Activated naive CD8-positive, alpha-beta T cell treated with anti-CD3 and anti-CD28 coated beads for 36 hours (primary cell): ENCODE measurements at regions not wholly inside any gene's neighbourhood (a gene's known extent, or its start where the extent isn't known, plus 50 kb on each side); places are given as distances from the start of the nearest gene placed in this dataset.
A peak's percentile ranks its signal among the peaks of the same experiment; 100 is the strongest.

Experiments
- DNase-seq: peaks from one replicate; pipeline ENCODE4 v3.0.0; 2021
- H3K27ac Mint-ChIP-seq: one replicate; pipeline ENCODE4 v1.8.0; 2022; ENCODE audit warnings: mild to moderate bottlenecking, moderate library complexity, mixed read lengths
- H3K27me3 Mint-ChIP-seq: one replicate; pipeline ENCODE4 v1.8.0; 2022; ENCODE audit warnings: mild to moderate bottlenecking, mixed read lengths
- H3K36me3 Mint-ChIP-seq: one replicate; pipeline ENCODE4 v1.8.0; 2021; ENCODE audit warnings: mild to moderate bottlenecking, mixed read lengths
- H3K4me1 Mint-ChIP-seq: one replicate; pipeline ENCODE4 v1.8.0; 2021; ENCODE audit warnings: mixed read lengths
- H3K4me3 Mint-ChIP-seq: one replicate; pipeline ENCODE4 v1.8.0; 2022; ENCODE audit warnings: mild to moderate bottlenecking, moderate library complexity, mixed read lengths
- H3K9me3 Mint-ChIP-seq: one replicate; pipeline ENCODE4 v1.8.0; 2022; ENCODE audit warnings: mixed read lengths

GRCh38 chr2:5444168-5444567 lies 248.0 kb upstream of the SOX11 start:
- H3K27ac Mint-ChIP-seq, result no peak overlapping the region
- no peaks in the 10 kb centered on the region for H3K4me1 Mint-ChIP-seq
- H3K27me3 Mint-ChIP-seq, result no peaks in the 10 kb centered on the region
- no peak for DNase-seq
- no peaks in the 10 kb centered on the region for H3K36me3 Mint-ChIP-seq
- H3K4me3 Mint-ChIP-seq, result no peak overlapping the region
- peaks cover 4% of the 10 kb centered on the region for H3K9me3 Mint-ChIP-seq

- no peak for DNase-seq
- H3K9me3 Mint-ChIP-seq, result peaks cover 4% of the 10 kb centered on the region
- no peaks in the 10 kb centered on the region for H3K27me3 Mint-ChIP-seq
- no peak overlapping the region for H3K4me3 Mint-ChIP-seq
- no peak overlapping the region for H3K27ac Mint-ChIP-seq
- no peaks in the 10 kb centered on the region for H3K4me1 Mint-ChIP-seq
- no peaks in the 10 kb centered on the region for H3K36me3 Mint-ChIP-seq
These were observed 247.3 kb upstream of the SOX11 start for GRCh38 chr2:5444854-5445253.

- Mint-ChIP-seq H3K4me1 (no peaks in the 10 kb centered on the region), H3K36me3 (no peaks in the 10 kb centered on the region), H3K9me3 (peaks cover 3% of the 10 kb centered on the region), H3K27ac (no peak overlapping the region), H3K4me3 (no peak overlapping the region), H3K27me3 (no peaks in the 10 kb centered on the region)
- DNase-seq, result no peak
These were observed 242.3 kb upstream of the SOX11 start for GRCh38 chr2:5449867-5450266.

- Mint-ChIP-seq H3K4me3 (no peak overlapping the region), H3K4me1 (no peaks in the 10 kb centered on the region), H3K27me3 (no peaks in the 10 kb centered on the region), H3K27ac (no peak overlapping the region), H3K36me3 (no peaks in the 10 kb centered on the region), H3K9me3 (peaks cover 1% of the 10 kb centered on the region)
- no peak for DNase-seq
These were observed 238.7 kb upstream of the SOX11 start for GRCh38 chr2:5453220-5454050.

- Mint-ChIP-seq H3K27me3 (no peaks in the 10 kb centered on the region), H3K4me3 (no peak overlapping the region), H3K9me3 (peaks cover 1% of the 10 kb centered on the region), H3K36me3 (no peaks in the 10 kb centered on the region), H3K4me1 (no peaks in the 10 kb centered on the region), H3K27ac (no peak overlapping the region)
- no peak for DNase-seq
These were observed 238.2 kb upstream of the SOX11 start for GRCh38 chr2:5454051-5454390.

GRCh38 chr2:5459041-5459440 lies 233.1 kb upstream of the SOX11 start:
- no peak overlapping the region for H3K4me3 Mint-ChIP-seq
- no peaks in the 10 kb centered on the region for H3K9me3 Mint-ChIP-seq
- no peaks in the 10 kb centered on the region for H3K4me1 Mint-ChIP-seq
- DNase-seq, result no peak
- H3K36me3 Mint-ChIP-seq, result no peaks in the 10 kb centered on the region
- no peak overlapping the region for H3K27ac Mint-ChIP-seq
- no peaks in the 10 kb centered on the region for H3K27me3 Mint-ChIP-seq

- Mint-ChIP-seq H3K4me1 (no peaks in the 10 kb centered on the region), H3K9me3 (no peaks in the 10 kb centered on the region), H3K27ac (no peak overlapping the region), H3K27me3 (no peaks in the 10 kb centered on the region), H3K4me3 (no peak overlapping the region), H3K36me3 (no peaks in the 10 kb centered on the region)
- DNase-seq, result no peak
These were observed 227.5 kb upstream of the SOX11 start for GRCh38 chr2:5464657-5465056.

- Mint-ChIP-seq H3K9me3 (no peaks in the 10 kb centered on the region), H3K36me3 (no peaks in the 10 kb centered on the region), H3K4me3 (no peak overlapping the region), H3K27ac (no peak overlapping the region), H3K4me1 (no peaks in the 10 kb centered on the region), H3K27me3 (no peaks in the 10 kb centered on the region)
- DNase-seq, result no peak
These were observed 226.3 kb upstream of the SOX11 start for GRCh38 chr2:5465859-5466258.

GRCh38 chr2:5467178-5467905 lies 224.8 kb upstream of the SOX11 start:
- Mint-ChIP-seq H3K4me3 (no peak overlapping the region), H3K27me3 (no peaks in the 10 kb centered on the region), H3K36me3 (no peaks in the 10 kb centered on the region), H3K9me3 (no peaks in the 10 kb centered on the region), H3K27ac (no peak overlapping the region), H3K4me1 (no peaks in the 10 kb centered on the region)
- no peak for DNase-seq

GRCh38 chr2:5472673-5473072 lies 219.5 kb upstream of the SOX11 start:
- Mint-ChIP-seq H3K36me3 (no peaks in the 10 kb centered on the region), H3K4me1 (no peaks in the 10 kb centered on the region), H3K9me3 (no peaks in the 10 kb centered on the region), H3K27me3 (no peaks in the 10 kb centered on the region), H3K27ac (no peak overlapping the region), H3K4me3 (no peak overlapping the region)
- DNase-seq, result no peak

GRCh38 chr2:5473635-5474034 lies 218.5 kb upstream of the SOX11 start:
- H3K36me3 Mint-ChIP-seq, result no peaks in the 10 kb centered on the region
- no peaks in the 10 kb centered on the region for H3K4me1 Mint-ChIP-seq
- H3K27me3 Mint-ChIP-seq, result no peaks in the 10 kb centered on the region
- DNase-seq, result no peak
- no peak overlapping the region for H3K27ac Mint-ChIP-seq
- no peaks in the 10 kb centered on the region for H3K9me3 Mint-ChIP-seq
- H3K4me3 Mint-ChIP-seq, result no peak overlapping the region

- no peaks in the 10 kb centered on the region for H3K27me3 Mint-ChIP-seq
- no peaks in the 10 kb centered on the region for H3K9me3 Mint-ChIP-seq
- no peak overlapping the region for H3K27ac Mint-ChIP-seq
- DNase-seq, result no peak
- H3K36me3 Mint-ChIP-seq, result no peaks in the 10 kb centered on the region
- no peaks in the 10 kb centered on the region for H3K4me1 Mint-ChIP-seq
- no peak overlapping the region for H3K4me3 Mint-ChIP-seq
These were observed 217.5 kb upstream of the SOX11 start for GRCh38 chr2:5474716-5475115.

GRCh38 chr2:5479265-5479928 lies 212.8 kb upstream of the SOX11 start:
- H3K27ac Mint-ChIP-seq, result no peak overlapping the region
- no peaks in the 10 kb centered on the region for H3K4me1 Mint-ChIP-seq
- no peak overlapping the region for H3K4me3 Mint-ChIP-seq

GRCh38 chr2:5482929-5483331 lies 209.3 kb upstream of the SOX11 start:
- peaks cover 4% of the 10 kb centered on the region for H3K9me3 Mint-ChIP-seq
- no peaks in the 10 kb centered on the region for H3K36me3 Mint-ChIP-seq
- H3K4me1 Mint-ChIP-seq, result no peaks in the 10 kb centered on the region
- H3K4me3 Mint-ChIP-seq, result no peak overlapping the region
- H3K27ac Mint-ChIP-seq, result no peak overlapping the region
- DNase-seq, result no peak
- peaks cover 16% of the 10 kb centered on the region for H3K27me3 Mint-ChIP-seq

More at GRCh38 chr2:5479265-5479928, 212.8 kb upstream of the SOX11 start:
- H3K36me3 Mint-ChIP-seq, result no peaks in the 10 kb centered on the region
- peaks cover 2% of the 10 kb centered on the region for H3K9me3 Mint-ChIP-seq
- DNase-seq, result peak; percentile 9
- H3K27me3 Mint-ChIP-seq, result peaks cover 13% of the 10 kb centered on the region

GRCh38 chr2:5484868-5485267 lies 207.3 kb upstream of the SOX11 start:
- Mint-ChIP-seq H3K27me3 (peaks cover 16% of the 10 kb centered on the region), H3K27ac (no peak overlapping the region), H3K4me1 (no peaks in the 10 kb centered on the region), H3K4me3 (no peak overlapping the region), H3K9me3 (peaks cover 4% of the 10 kb centered on the region), H3K36me3 (no peaks in the 10 kb centered on the region)
- DNase-seq, result no peak
